Sigmoid colon (tissue), 6 donors: ENCODE measurements at regions not wholly inside any gene's neighbourhood (a gene's known extent, or its start where the extent isn't known, plus 50 kb on each side); places are given as distances from the start of the nearest gene placed in this dataset.

Experiments used
- DNase-seq: peaks from one replicate; pipeline ENCODE4 v3.0.0-alpha.2; 2019
- H3K27ac ChIP-seq, 4 donors: fragments of 200-600 bp; sonication (generic); one replicate each; pipeline ENCODE4 v1.5.1; 2016 to 2019; ENCODE audit warnings: mild to moderate bottlenecking in 1 of 4
- H3K27me3 ChIP-seq, 3 donors: fragments of 200-600 bp; sonication (generic); one replicate each; pipeline ENCODE4 v1.5.1; 2019; ENCODE audit warnings: mild to moderate bottlenecking in 1 of 3
- H3K36me3 ChIP-seq, 4 donors: fragments of 200-600 bp; sonication (generic); one replicate each; pipeline ENCODE4 v1.5.1; 2016 to 2019
- H3K4me1 ChIP-seq, 4 donors: fragments of 200-600 bp; sonication (generic); one replicate each; pipeline ENCODE4 v1.5.1; 2017 to 2019
- H3K4me3 ChIP-seq, 4 donors: fragments of 200-600 bp; sonication (generic); one replicate each; pipeline ENCODE4 v1.5.1; 2017 to 2019; ENCODE audit warnings: mild to moderate bottlenecking in 2 of 4, moderate library complexity in 1 of 4
- H3K9me3 ChIP-seq, 4 donors: fragments of 200-600 bp in 3 of 4; sonication (generic) in 3 of 4; one replicate each; pipeline versions ENCODE4 v1.5.1 to v1.6.1; 2013 to 2019
- EP300 ChIP-seq, 4 donors: sonication (generic); formaldehyde crosslinking; IDR thresholded peaks; one replicate each; pipeline ENCODE4 v1.6.1; 2017; ENCODE audit warnings: antibody characterized with exemption in 4 of 4
- POLR2A ChIP-seq, 2 donors: fragments of 450-650 bp; IDR thresholded peaks; one replicate each; pipeline ENCODE4 v1.6.1; 2016; ENCODE audit warnings: antibody characterized with exemption in 2 of 2, mild to moderate bottlenecking in 2 of 2, moderate library complexity in 2 of 2
- POLR2AphosphoS5 ChIP-seq, 4 donors: sonication (generic); formaldehyde crosslinking; IDR thresholded peaks; one replicate each; pipeline ENCODE4 v1.6.1; 2017; ENCODE audit warnings: antibody characterized with exemption in 4 of 4
- WGBS, 2 donors: extraction: QIAGEN DNeasy Blood & Tissue Kit; methylation state at CpG; one replicate each; pipeline ENCODE4 v1.1.7; 2013; 5-methylcytosine and 5-hydroxymethylcytosine counted together
- intact Hi-C: fragments of 100-400 bp; cut with DNase I; formaldehyde crosslinking; loops from one replicate; pipeline ENCODE4 v1.15.1; 2023
- TF ChIP-seq, protein P1 (sequence below), 4 experiments: fragments of 450-650 bp in 3 of 4; fragments of 200-600 bp in 1 of 4; IDR thresholded peaks; one replicate each; pipeline ENCODE4 v1.5.1; 2016 to 2019; ENCODE audit warnings: antibody characterized with exemption in 4 of 4, mild to moderate bottlenecking in 3 of 4, moderate library complexity in 2 of 4
- donor health status: healthy with polysubstance abuse.
- donor health status: healthy.

DNA sequence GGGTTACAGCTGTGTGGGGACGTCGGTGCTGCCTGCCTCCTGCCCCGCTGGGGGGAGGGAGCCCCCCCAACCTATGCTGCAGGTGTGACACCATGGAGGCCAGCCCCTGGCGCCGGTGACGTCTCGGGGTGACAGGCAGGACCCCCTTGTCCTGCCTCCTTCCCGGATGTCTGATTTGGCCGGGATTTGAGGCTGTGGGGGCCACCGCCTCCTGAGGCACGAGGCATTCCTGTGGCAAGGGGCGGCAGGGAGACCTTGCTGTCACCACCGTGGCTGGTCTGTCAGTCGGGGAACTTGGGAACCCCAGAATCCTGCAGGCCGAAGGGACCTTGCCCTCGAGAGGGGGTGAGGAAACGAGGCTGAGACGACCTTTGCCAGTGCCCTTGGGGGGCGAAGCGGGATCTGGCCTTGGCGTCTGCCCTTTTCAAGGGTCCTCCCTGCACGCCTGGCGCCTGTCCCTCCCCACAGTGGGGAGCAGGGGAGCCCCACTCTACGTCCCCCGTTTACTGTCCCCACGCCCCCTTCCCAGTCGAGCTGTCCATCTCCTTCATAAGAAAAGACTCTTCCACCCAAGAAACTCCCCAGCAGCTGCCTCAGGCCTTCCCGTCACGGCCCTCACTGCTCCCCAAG is 74.4 kb downstream of the METRNL start:
- intact Hi-C loops = no loop called here
- Histone ChIP-seq H3K4me1 (peaks cover 0 to 13% (median 12%) of the 10 kb centered on the region in 4 donors), H3K9me3 (no peaks in the 10 kb centered on the region), H3K27ac (peak overlapping the region in 2 of 4 donors; percentile 46 to 47), H3K36me3 (no peaks in the 10 kb centered on the region), H3K27me3 (no peaks in the 10 kb centered on the region), H3K4me3 (no peak overlapping the region)
- DNase-seq = peak; percentile 62
- WGBS, 2 donors = 86 to 88% methylated on average over 29 of the region's 29 CpGs
- TF ChIP-seq POLR2A (IDR thresholded peaks at IDR 0.05) (no peak), POLR2AphosphoS5 (IDR thresholded peaks at IDR 0.05) (no peak), EP300 (IDR thresholded peaks at IDR 0.05) (no peak)
- TF ChIP-seq, protein P1, sequence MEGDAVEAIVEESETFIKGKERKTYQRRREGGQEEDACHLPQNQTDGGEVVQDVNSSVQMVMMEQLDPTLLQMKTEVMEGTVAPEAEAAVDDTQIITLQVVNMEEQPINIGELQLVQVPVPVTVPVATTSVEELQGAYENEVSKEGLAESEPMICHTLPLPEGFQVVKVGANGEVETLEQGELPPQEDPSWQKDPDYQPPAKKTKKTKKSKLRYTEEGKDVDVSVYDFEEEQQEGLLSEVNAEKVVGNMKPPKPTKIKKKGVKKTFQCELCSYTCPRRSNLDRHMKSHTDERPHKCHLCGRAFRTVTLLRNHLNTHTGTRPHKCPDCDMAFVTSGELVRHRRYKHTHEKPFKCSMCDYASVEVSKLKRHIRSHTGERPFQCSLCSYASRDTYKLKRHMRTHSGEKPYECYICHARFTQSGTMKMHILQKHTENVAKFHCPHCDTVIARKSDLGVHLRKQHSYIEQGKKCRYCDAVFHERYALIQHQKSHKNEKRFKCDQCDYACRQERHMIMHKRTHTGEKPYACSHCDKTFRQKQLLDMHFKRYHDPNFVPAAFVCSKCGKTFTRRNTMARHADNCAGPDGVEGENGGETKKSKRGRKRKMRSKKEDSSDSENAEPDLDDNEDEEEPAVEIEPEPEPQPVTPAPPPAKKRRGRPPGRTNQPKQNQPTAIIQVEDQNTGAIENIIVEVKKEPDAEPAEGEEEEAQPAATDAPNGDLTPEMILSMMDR (IDR thresholded peaks at IDR 0.05) = no peak

DNA sequence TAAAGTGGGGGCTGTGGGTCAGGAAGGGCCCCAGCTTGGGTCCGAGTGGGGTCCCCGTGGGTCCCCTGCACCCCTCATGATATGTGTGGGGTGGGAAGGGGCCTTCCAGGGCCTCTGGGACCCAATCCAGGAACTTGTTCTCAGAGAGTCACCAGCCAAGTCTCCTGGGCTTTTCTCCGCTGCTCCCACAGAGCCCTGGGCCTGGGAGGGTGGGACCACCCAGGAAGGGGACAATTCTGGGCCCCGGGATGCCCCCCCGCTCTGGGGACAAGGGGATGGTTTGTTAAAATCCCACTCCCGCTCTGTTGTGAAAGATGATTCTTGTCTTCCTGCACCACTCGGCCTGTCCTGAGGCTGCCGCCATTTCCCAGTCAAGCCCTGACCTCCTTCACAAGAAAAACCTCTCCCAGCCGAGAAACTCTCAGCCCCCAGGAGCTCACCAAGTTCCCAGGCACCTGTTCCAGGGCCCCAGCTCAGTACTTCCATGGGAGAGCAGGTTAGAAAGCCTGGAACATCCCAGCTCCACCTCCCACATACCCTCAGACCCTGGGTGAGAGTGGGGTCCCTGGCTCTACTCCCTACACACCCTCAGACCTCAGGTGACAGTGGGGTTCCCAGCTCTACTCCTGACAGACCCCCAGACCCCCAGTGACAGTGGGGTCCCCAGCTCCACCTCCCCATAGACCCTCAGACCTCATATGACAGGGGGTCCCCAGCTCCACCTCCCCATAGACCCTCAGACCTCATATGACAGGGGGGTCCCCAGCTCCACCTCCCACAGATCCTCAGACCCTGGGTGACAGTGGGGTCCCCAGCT is 75.1 kb downstream of the METRNL start:
- no peak overlapping the region for H3K27ac ChIP-seq
- TF ChIP-seq, protein P1 (IDR thresholded peaks at IDR 0.05) = no peak
- TF ChIP-seq EP300 (IDR thresholded peaks at IDR 0.05) (no peak), POLR2AphosphoS5 (IDR thresholded peaks at IDR 0.05) (no peak)
- no peaks in the 10 kb centered on the region for H3K9me3 ChIP-seq
- peaks cover 0 to 13% (median 12%) of the 10 kb centered on the region in 4 donors for H3K4me1 ChIP-seq
- peak; percentile 45 for DNase-seq
- WGBS, 2 donors = 71 to 75% methylated on average over 9 of the region's 9 CpGs
- no peak overlapping the region for H3K4me3 ChIP-seq
- no peaks in the 10 kb centered on the region for H3K36me3 ChIP-seq
- no peaks in the 10 kb centered on the region for H3K27me3 ChIP-seq
- intact Hi-C loops = no loop called here

DNA sequence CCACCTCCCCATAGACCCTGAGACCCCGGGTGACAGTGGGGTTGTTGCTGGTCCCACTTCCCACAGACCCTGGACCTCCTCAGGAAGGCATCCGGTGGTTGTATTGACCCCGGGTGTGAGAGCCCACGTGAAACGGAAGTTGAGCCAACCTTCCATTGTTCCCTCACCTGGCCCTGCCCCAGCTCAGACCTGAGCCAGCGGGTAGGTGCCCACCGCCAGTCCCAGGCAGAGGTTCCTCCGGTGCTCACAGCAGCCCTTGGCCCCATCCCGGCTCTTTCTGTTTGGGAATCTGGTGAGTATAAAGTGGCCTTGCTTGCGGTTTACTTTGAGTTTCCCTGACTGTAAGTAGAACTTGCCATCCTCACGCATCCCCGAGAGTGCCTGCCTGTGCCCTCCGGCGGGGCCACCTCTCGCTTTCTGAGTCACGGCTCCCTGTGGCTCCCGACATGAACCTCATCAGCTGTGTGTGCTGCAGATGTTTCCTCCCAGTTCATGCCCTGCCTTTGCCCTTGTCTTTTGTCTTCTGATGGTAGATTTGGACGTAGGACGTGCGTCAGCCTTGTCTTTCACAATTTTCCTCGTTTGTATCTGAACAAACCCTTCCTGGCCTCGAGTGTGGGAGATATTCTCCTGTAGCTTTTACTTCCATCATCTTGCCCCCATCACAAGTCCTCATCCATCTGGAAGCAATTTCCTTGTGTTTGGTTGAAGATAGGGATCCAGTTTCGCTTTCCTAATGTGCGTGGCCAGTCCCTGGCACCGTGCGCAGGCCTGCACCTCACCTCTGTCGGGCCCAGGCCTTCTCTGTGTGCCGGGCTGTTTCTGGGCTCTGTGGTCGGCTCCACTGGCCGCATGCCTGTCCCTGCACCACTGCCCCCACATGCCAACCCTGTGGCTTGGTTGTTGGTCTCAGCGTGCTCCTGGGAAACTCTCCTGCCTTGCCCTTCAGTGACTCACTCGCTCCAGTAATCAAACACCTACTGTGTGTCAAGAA is 76.0 kb downstream of the METRNL start:
- TF ChIP-seq POLR2A (IDR thresholded peaks at IDR 0.05) = no peak
- TF ChIP-seq EP300 (IDR thresholded peaks at IDR 0.05) = peak; percentile 42 to 93 (median 74)
- TF ChIP-seq POLR2AphosphoS5 (IDR thresholded peaks at IDR 0.05) = peak in 2 of 4 donors; percentile 49 to 68
- TF ChIP-seq, protein P1 (IDR thresholded peaks at IDR 0.05) = no peak
- no peaks in the 10 kb centered on the region for H3K27me3 ChIP-seq
- intact Hi-C loops = no loop called here
- H3K27ac ChIP-seq = no peak overlapping the region
- H3K4me3 ChIP-seq = no peak overlapping the region
- WGBS, 2 donors = 71 to 79% methylated on average over 32 of the region's 32 CpGs
- no peaks in the 10 kb centered on the region for H3K9me3 ChIP-seq
- peaks cover 0 to 13% (median 12%) of the 10 kb centered on the region in 4 donors for H3K4me1 ChIP-seq
- peak; percentile 83 for DNase-seq
- no peaks in the 10 kb centered on the region for H3K36me3 ChIP-seq

DNA sequence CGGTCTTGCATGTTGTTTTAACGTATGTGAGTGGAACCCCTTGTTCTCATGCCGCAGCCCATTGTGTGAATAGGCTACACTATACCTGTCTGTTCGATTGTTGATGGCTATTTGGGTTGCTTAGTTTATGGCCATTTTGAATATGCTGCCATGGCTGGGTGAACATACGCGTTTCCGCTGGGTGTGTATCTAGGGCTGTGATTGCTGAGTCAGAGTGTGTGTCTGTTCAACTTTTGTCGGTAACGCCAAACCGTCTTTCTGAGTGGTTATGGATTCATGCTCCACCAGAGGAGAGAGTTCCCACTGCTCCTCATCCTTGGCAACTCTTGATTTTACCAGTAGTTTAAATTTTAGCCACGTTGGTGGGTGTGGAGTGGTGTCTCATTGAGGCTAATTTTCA is 77.0 kb downstream of the METRNL start:
- no peak overlapping the region for H3K4me3 ChIP-seq
- H3K27me3 ChIP-seq = no peaks in the 10 kb centered on the region
- DNase-seq = peak; percentile 49
- no peak overlapping the region for H3K27ac ChIP-seq
- TF ChIP-seq EP300 (IDR thresholded peaks at IDR 0.05) (no peak), POLR2A (IDR thresholded peaks at IDR 0.05) (no peak), POLR2AphosphoS5 (IDR thresholded peaks at IDR 0.05) (no peak)
- TF ChIP-seq, protein P1 (IDR thresholded peaks at IDR 0.05) = no peak
- intact Hi-C loops = no loop called here
- peaks cover 0 to 9% (median 8%) of the 10 kb centered on the region in 4 donors for H3K4me1 ChIP-seq
- H3K9me3 ChIP-seq = no peaks in the 10 kb centered on the region
- WGBS, 2 donors = 90% methylated on average over 11 of the region's 11 CpGs
- H3K36me3 ChIP-seq = no peaks in the 10 kb centered on the region
